Stimulated activated CD8-positive, alpha-beta memory T cell treated with anti-CD3 and anti-CD28 coated beads, Interleukin-12 subunit alpha, Interleukin-12 subunit beta, amount 100 ng/mL, for 24 hours (primary cell): ENCODE measurements at regions not wholly inside any gene's neighbourhood (a gene's known extent, or its start where the extent isn't known, plus 50 kb on each side); places are given as distances from the start of the nearest gene placed in this dataset.

Experiments
- DNase-seq: peaks from one replicate; pipeline ENCODE4 v3.0.0-alpha.2; 2020; ENCODE audit errors: extremely low read depth

- no peak for DNase-seq
Measured at GRCh38 chr1:212525479-212526110, 83.0 kb upstream of the ATF3 start.

GRCh38 chr1:212526111-212526491 is 82.5 kb upstream of the ATF3 start:
- DNase-seq, result no peak

GRCh38 chr1:212528501-212528900 is 80.1 kb upstream of the ATF3 start:
- DNase-seq, result no peak

GRCh38 chr1:212529211-212529741 is 79.3 kb upstream of the ATF3 start:
- no peak for DNase-seq

- no peak for DNase-seq
Measured at GRCh38 chr1:212531267-212531666, 77.3 kb upstream of the ATF3 start.

GRCh38 chr1:212531796-212532195 is 76.8 kb upstream of the ATF3 start:
- no peak for DNase-seq

GRCh38 chr1:212532469-212533147 is 76.0 kb upstream of the ATF3 start:
- DNase-seq, result no peak

- no peak for DNase-seq
Measured at GRCh38 chr1:212533148-212533517, 75.4 kb upstream of the ATF3 start.

GRCh38 chr1:212536586-212536985 is 72.0 kb upstream of the ATF3 start:
- no peak for DNase-seq

- DNase-seq, result no peak
Measured at GRCh38 chr1:212537610-212538009, 71.0 kb upstream of the ATF3 start.

- no peak for DNase-seq
Measured at GRCh38 chr1:212539737-212540430, 68.7 kb upstream of the ATF3 start.

GRCh38 chr1:212542761-212543187 is 65.8 kb upstream of the ATF3 start:
- DNase-seq, result no peak

GRCh38 chr1:212544110-212544509 is 64.5 kb upstream of the ATF3 start:
- no peak for DNase-seq

GRCh38 chr1:212545941-212546635 is 62.5 kb upstream of the ATF3 start:
- no peak for DNase-seq

GRCh38 chr1:212549503-212550017 is 59.0 kb upstream of the ATF3 start:
- no peak for DNase-seq

GRCh38 chr1:212551929-212552328 is 56.6 kb upstream of the ATF3 start:
- DNase-seq, result no peak

GRCh38 chr1:212553676-212554075 is 54.9 kb upstream of the ATF3 start:
- no peak for DNase-seq

- no peak for DNase-seq
Measured at GRCh38 chr1:212554401-212554800, 54.2 kb upstream of the ATF3 start.

GRCh38 chr1:212555426-212555825 is 53.1 kb upstream of the ATF3 start:
- no peak for DNase-seq

- no peak for DNase-seq
Measured at GRCh38 chr1:212556822-212557549, 51.6 kb upstream of the ATF3 start.
